8988T (cell line): ENCODE measurements at regions not wholly inside any gene's neighbourhood (a gene's known extent, or its start where the extent isn't known, plus 50 kb on each side); places are given as distances from the start of the nearest gene placed in this dataset.

ENCODE experiments used
- DNase-seq: peaks from one replicate; pipeline ENCODE4 v3.0.0; 2011

DNA sequence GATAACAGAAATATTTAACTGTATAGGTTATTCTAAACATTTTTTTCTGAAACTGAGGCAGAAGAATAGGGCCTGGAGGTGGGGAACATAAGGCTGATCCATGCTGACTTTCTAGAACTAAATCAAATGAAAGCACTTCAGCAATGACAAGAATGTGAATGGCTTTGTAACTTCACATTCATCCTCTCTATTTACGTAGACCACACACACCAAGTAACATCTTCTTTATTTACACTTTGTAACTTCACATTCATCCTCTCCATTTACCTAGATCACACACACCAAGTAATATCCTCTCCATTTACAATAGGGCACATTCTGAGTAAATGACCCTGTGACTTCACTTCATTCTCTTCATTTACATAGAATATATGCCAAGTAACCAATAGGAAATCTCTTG is 251.8 kb upstream of the CDH9 start:
- DNase-seq: no peak

DNA sequence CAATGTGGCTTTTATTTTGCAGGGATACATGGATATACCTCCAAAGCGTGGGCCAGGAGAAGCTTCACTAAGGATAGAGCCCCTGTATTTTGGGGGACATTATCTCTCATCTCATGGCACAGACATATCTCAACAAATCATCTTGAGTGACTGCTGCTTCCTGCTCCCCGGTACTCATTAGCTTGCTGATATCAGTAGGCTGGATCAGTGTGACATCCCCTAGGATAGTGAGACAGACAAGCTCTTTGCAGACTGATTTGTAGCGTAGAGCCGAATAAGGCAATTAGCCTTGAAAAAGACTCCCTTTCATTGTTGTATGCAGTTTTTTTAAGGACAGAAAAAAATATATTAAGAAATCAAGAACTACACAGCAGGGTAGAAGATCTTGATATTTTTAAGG is 237.7 kb upstream of the CDH9 start:
- no peak for DNase-seq

GRCh38 chr5:27275345-27275744 is 237.0 kb upstream of the CDH9 start:
- DNase-seq: no peak

- DNase-seq: no peak
Measured at GRCh38 chr5:27269766-27270165, 231.4 kb upstream of the CDH9 start.

DNA sequence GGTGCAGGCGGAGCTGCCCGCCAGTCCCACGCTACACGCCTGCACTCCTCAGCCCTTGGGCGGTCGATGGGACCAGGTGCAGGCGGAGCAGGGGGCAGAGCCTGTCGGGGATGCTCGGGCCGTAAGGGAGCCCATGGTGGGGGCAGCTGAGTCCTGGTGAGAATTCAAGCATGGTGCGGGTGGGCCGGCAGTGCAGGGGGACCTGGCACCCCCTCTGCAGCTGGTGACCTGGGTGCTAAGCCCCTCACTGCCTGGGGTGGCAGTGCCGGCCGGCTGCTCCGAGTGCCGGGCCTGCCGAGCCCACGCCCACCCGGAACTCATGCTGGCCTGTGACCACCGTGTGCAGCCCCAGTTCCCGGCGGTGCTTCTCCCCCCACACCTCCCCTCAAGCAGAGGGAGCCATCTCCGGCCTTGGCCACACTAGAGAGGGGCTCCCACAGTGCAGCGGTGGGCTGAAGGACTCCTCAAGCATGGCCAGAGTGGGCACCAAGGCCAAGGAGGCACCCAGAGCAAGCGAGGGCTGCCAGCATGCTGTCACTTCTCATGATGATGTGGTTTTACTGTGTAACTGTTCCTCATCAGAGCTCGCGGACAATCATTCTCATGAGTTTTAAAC is 228.9 kb upstream of the CDH9 start:
- no peak for DNase-seq

- no peak for DNase-seq
Measured at GRCh38 chr5:27266184-27266583, 227.8 kb upstream of the CDH9 start.

DNA sequence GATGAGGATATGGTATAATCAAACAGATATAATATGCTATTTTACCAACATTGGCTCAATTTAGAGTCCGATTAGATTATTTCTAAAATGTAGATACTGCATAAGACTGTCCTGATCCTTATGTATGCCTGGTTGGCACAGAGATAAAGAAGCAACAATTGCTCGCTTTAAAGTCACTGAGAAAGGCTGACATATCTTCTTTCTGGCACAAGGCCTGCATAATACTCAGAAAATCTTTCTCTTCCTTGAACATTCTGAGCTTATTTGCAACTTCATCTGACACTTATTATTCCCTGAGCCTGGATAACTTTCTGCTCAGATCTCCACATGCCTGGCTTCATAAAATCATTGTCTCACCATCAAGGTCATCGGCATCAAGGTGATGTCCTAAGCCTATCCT is 219.3 kb upstream of the CDH9 start:
- no peak for DNase-seq

GRCh38 chr5:27252911-27253310 is 214.5 kb upstream of the CDH9 start:
- no peak for DNase-seq

- no peak for DNase-seq
Measured at GRCh38 chr5:27242258-27242626, 203.9 kb upstream of the CDH9 start.

DNA sequence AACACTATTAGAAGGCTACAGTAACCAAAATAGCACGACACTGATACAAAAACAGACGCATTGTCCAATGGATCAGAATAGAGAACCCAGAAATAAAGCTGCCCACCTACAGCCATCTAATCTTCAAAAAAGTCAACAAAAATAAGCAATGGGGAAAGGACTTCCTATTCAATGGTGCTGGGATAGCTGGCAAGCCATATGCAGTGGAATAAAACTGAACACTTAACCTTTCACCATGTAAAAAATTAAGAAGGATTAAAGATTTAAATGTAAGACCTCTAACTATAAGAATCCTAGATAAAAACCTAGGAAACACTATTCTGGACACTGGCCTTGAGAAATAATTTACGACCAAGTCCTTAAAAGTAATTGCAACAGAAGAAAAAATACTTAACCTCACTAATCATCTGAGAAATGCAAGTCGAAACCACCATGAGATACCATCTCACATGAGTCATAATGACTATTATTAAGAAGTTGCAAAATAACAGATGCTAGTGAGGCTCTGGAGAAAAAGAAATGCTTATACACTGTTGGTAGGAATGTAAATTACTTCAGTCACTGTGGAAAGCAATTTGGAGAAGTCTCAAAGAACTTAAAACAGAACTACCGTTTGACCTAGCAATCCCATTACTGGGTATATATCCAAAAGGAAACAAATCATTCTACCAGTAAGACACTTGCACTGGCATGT is 203.3 kb upstream of the CDH9 start:
- DNase-seq: no peak

DNA sequence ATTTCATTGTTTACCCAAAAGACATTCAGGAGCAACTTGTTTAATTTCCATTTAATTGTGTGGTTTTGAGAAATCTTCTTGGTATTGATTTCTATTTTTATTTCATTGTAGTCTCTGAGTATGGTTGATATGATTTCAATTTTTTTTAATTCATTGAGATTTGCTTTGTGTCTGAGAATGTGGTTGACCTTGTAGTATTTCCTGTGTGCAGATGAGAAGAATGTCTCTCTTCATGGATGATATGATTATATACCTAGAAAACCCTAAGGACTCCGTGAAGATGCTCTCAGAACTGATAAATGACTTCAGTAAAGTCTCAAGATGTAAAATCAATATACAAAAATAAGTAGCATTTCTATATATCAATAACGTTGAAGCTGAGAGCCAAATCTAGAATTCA is 202.4 kb upstream of the CDH9 start:
- DNase-seq: no peak

- DNase-seq: no peak
Measured at GRCh38 chr5:27234916-27235315, 196.5 kb upstream of the CDH9 start.

GRCh38 chr5:27221410-27221809 is 183.0 kb upstream of the CDH9 start:
- DNase-seq: no peak

DNA sequence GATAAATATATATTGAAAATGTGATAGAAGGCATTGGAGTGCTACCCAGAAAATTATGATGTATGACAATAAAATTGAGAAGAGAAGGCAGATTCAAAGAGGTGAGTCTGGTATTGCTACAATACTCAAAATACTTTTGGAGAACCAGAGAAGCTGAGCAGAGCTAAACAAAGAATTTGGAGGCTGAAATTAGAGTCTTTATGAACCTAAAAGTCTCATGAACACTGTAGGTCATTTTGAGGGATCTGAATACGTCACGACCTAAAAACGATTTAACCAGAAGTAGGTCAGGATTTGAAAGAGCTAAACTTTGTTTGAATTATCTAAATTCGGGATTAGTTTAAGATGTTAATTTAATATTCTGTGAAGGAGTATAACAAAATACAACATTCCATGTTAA is 182.4 kb upstream of the CDH9 start:
- no peak for DNase-seq

DNA sequence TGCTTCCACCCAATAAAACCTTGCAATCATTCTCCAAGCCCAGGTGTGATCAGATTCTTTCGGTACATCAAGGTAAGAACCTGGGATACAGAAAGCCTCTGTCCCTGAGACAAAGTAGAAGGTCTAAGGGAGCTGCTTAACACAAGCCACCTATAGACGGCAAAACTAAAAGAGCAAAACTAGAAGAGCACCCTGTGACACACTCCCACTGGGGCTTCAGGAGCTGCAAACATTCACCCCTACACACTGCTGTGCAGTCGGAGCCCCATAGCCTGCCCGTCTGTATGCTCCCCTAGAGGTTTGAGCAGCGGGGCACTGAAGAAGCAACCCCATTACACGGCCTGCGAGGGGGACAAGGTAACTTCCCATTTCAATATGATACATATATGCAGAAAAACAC is 179.6 kb upstream of the CDH9 start:
- DNase-seq: no peak

DNA sequence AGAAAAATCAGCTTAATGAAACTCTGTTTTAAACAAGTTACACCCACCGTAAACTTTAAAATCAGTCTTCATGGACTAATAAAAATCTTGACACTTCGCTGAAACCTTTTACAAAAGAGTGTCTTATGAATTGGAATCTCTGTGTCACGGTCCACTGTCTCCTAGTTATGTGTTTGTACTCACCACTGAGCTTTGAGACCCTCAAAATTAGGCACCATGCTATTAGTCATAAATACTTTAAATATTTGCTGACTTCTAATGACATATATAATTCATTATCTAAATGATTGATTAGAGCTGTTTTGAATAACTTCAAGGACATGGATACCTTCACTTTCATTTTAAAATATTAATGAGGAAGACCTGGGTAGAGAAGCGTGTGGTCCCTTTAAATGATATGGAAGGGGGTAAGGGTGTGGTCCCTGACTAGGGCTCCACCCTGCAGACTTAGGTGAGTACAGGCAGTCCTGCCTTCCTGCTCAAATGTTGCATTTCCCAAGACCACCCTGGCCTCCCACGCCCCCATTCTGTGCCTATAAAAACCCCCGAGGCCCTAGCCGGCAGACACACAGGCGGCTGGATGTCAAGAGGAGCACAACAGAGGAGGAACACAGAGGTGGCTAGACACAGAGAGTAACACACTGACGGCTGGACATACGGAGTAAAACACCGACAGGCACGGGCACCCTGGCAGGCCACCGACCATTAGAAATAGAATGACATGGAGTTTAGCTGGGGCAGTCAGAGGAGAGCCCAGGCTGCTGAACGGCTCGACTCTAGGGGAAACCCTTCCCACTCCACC is 179.0 kb upstream of the CDH9 start:
- DNase-seq: no peak

DNA sequence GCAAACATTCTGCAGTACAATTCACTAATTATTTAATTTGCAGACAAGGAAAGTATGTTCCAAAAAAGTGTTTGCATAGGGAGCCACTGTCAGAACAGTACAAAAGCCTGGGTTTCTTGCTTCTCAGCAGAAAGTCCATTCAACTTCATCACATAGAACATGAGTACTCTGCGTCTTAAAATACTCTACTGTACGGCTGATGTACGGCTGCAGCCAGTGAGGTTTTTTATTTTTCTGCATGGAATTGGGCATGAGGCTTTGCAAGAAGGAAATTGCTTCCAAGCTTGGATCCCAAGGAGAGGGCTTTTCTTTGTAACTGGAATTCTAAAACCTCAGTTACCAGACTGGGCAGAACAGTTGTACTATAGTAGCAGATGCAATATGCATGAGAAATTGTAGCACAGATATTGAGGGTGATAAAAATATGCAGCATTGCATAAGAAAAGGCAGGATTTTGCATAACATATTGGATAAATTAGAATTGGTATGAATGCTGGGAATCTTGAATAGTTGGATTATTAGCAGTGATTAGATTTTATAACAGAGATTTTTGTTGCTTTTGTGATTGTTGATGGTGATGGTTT is 178.1 kb upstream of the CDH9 start:
- no peak for DNase-seq

DNA sequence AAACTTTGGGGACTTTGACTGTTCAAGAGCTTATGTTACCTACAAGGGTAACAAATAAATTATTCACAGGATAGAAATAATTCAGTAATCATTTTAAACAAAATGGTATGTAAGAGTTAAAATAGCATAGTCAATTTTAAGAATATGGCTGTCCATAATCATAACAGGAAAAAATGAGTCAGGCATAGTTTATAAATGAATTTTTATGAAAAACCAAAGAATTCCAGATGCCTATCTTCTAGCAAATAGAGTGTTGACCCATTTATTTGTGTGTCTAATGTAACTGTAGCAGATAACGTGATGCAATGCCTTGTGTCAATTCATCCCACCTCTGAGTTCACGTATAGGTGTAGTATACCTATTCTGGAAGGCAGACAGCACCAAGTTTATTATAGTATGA is 169.7 kb upstream of the CDH9 start:
- DNase-seq: no peak

GRCh38 chr5:27191786-27192510 is 153.6 kb upstream of the CDH9 start:
- no peak for DNase-seq

- no peak for DNase-seq
Measured at GRCh38 chr5:27172693-27173092, 134.3 kb upstream of the CDH9 start.

DNA sequence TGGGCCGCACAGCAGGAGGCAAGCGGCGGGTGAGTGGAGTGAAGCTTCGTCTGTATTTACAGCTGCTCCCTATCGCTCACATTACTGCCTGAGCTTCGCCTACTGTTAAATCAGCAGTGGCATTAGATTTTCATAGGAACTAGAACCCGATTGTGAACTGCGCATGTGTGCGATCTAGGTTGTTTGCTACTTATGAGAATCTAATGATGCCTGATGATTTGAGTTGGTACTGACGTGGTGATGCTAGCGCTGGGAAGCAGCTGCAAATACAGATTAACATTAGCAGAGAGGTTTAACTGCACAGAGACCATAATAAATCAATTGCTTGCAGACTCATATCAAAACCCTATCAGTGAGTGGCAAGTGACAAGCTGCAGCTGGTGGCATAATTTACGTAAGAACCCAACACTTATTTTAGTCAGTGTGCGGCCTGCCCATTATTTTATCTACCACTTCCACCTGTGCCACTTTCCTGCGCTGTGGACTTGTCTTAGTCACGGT is 133.4 kb upstream of the CDH9 start:
- DNase-seq: no peak

DNA sequence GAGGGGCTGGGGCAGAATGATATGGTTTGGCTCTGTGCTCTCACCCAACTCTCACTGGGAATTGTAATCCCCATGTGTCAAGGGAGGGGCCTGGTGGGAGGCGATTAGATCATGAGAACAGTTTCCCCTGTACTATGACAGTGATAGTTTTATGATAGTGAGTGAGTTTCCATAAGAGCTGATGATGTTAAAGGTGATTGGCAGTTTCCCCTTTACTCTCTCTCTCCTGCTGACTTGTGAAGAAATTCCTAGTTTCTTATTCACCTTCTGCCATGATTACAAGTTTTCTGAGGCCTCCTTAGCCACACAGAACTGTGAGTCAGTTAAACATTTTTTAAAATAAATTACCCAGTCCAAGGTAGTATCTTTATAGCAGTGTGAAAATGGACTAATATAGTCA is 120.4 kb upstream of the CDH9 start:
- DNase-seq: no peak

DNA sequence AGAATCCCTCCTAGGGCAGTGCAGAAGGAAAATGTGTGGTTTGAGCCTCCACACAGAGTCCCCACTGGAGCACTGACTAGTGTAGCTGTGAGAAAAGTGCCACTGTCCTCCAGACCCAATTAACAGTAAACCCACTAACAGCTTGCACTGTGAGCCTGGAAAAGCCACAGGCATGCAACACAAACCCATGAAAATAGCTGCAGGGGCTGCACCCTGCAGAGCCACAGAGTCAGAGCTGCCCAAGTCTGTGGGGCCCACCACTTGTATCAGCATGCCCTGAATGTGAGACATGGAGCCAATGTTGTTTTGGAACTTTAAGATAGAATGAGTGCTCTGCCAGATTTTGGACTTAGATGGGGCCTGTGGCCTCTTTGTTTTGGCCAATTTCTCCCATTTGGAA is 119.8 kb upstream of the CDH9 start:
- no peak for DNase-seq
